Neuron (in vitro differentiated cells): ENCODE measurements at regions not wholly inside any gene's neighbourhood (a gene's known extent, or its start where the extent isn't known, plus 50 kb on each side); places are given as distances from the start of the nearest gene placed in this dataset.

Experiments
- H2AFZ ChIP-seq: one replicate; pipeline ENCODE4 v1.6.1; 2013; ENCODE audit warnings: low read depth, mild to moderate bottlenecking, inconsistent platforms, low read length, moderate library complexity
- H3K27me3 ChIP-seq: one replicate; pipeline ENCODE4 v1.6.1; 2013; ENCODE audit warnings: low read length; ENCODE audit not compliant: insufficient read depth
- H3K36me3 ChIP-seq: one replicate; pipeline ENCODE4 v1.6.1; 2013; ENCODE audit warnings: low read length; ENCODE audit not compliant: insufficient read depth
- H3K4me1 ChIP-seq: one replicate; pipeline ENCODE4 v1.6.1; 2013; ENCODE audit warnings: low read length; ENCODE audit not compliant: insufficient read depth
- H3K4me3 ChIP-seq: 2 replicates; pipeline ENCODE4 v1.5.1; 2013; ENCODE audit warnings: mild to moderate bottlenecking, low read length, moderate library complexity
- H3K9me3 ChIP-seq: one replicate; pipeline ENCODE4 v1.6.1; 2013; ENCODE audit warnings: low read length

DNA sequence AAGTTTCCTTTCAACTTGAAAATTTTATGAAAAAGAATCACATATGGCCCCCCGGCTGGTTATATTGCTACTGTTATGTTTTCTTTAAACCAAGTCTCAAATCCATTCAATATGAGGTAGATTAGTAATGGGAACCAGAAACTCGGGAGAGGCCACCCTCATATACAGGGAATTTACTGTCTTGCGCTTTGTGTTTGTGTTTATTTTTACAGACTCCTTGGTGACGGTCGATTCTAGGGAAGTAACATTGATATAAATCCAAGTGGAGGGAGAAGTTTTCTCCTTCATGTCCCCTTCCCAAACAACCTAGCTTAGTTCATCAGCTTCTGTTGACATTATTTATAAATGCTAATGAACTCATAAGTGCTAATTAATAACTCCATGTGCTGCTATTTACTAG, 163.5 kb upstream of the LMO4 start:
- Histone ChIP-seq H3K9me3 (no peaks in the 10 kb centered on the region), H3K36me3 (no peaks in the 10 kb centered on the region), H3K4me3 (no peak overlapping the region), H2AFZ (no peak overlapping the region), H3K4me1 (peaks cover 12% of the 10 kb centered on the region), H3K27me3 (no peaks in the 10 kb centered on the region)

DNA sequence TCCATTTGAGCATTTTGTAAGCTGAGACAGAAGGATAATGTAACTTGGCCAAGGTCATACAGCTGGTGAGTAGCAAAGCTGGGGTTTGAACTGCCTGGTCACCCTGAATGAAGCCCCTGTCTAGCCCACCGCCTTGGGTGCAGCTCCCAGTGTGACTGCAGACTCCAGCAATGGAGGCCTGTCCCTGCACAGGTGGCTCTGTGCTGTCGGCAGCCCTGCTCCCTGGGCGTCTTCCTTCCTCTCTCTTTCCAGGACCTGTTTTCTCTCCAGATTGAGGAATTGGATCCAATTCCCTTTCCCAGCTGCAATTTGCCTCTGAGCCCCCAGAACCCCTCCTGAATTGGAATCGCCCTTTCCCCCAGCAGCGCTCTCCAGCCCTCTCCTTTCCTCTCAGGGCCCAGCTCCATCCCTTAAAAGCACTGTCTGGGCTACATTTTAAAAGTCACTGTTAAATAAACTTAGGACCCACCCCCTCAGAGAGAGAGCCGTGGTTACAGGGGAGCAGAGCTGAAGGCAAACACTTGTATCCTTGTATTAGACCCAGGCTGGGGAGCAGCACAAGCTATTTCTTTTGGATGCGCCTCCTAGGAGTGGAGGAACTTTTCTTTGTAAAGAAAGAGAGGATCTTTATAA, 161.4 kb upstream of the LMO4 start:
- peaks cover 12% of the 10 kb centered on the region for H3K4me1 ChIP-seq
- no peaks in the 10 kb centered on the region for H3K9me3 ChIP-seq
- no peak overlapping the region for H3K4me3 ChIP-seq
- no peaks in the 10 kb centered on the region for H3K36me3 ChIP-seq
- no peaks in the 10 kb centered on the region for H3K27me3 ChIP-seq
- H2AFZ ChIP-seq, result no peak overlapping the region

DNA sequence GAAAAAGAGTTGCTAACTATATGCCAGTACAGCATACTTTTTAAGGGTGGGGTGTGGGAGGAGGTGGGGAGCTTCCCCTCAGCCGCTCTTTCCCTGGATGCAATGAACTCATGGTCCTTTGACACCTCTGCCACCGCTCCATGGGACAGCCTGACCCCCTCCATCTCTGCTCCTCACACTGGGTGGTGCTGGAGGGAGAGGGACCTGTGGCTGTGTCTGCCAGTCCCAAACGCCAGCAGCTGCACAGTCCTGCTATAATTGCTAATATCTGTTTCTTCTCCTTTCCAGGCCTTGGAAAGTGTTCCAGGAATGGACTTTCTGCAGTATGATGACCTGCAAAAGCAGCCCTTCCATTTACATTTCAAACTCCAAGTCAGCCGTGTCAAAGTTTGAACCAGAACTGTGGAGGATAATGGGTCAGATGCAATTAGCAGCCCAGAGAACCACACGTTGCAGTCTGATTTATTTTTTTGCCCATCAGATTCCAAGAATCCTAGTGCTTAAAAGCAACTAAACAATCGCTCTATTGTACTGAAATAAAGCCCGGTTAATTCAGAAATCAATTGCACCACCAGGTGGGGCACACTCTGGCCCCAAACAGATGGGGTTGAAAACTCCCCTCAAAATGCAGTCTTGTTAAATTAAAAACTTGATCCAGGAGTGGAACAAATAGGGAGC, 160.7 kb upstream of the LMO4 start:
- H2AFZ ChIP-seq, result no peak overlapping the region
- no peaks in the 10 kb centered on the region for H3K36me3 ChIP-seq
- no peaks in the 10 kb centered on the region for H3K27me3 ChIP-seq
- H3K9me3 ChIP-seq, result no peaks in the 10 kb centered on the region
- H3K4me1 ChIP-seq, result peaks cover 12% of the 10 kb centered on the region
- no peak overlapping the region for H3K4me3 ChIP-seq

DNA sequence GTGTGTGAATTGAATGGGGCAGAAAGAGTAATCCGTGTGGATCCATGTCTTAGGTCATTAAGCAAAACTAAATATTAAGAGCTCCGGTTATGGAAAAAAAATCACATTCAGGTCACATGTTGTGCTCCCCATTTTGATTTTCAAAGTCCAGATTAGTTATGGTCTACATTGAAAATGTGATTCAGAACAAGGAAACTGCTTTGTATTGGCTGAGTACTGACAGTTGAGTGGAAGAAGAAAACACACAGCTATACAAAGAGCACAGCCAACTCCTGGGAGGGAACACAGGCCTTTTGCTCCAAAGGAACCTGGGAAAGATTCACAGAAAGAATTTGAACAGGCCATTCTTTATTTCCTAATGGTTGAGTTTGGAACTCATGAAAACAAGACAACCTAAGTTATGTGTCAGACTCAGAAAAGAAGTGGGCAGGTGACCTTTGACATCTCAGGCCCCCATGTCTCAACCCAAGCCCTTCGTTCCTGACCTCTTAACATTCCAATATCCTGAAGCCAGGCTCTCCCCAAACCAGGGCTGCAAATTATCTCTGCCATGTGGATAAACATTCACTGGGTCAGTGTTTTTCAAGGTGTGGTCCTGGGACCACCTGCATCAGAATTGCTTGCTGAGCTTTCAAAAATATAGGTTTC, 159.3 kb upstream of the LMO4 start:
- Histone ChIP-seq H3K9me3 (no peaks in the 10 kb centered on the region), H3K4me1 (peaks cover 12% of the 10 kb centered on the region), H3K4me3 (no peak overlapping the region), H3K36me3 (no peaks in the 10 kb centered on the region), H3K27me3 (no peaks in the 10 kb centered on the region), H2AFZ (peak overlapping the region; percentile 2)

DNA sequence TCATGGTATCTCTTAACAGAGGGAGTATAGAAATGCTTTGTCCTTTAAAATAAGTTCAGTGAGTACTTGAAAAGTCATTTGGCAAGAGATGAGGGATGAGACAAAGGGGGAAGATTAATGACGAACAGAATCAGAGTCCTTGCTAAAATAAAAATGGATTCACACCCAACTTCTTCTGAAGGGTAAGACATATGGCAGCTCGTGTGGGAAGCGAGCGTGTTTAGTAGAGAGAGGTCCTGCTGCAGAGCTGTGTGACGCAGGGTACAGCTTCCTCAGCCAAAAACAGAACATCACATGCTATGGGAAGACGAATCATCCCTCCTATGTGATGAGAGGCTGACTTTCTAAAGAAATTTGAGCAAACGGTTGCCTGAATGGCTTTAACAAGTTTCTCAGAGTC, 158.5 kb upstream of the LMO4 start:
- H3K4me3 ChIP-seq, result no peak overlapping the region
- no peaks in the 10 kb centered on the region for H3K36me3 ChIP-seq
- no peaks in the 10 kb centered on the region for H3K9me3 ChIP-seq
- peak overlapping the region; percentile 2 for H2AFZ ChIP-seq
- no peaks in the 10 kb centered on the region for H3K27me3 ChIP-seq
- H3K4me1 ChIP-seq, result peaks cover 12% of the 10 kb centered on the region

DNA sequence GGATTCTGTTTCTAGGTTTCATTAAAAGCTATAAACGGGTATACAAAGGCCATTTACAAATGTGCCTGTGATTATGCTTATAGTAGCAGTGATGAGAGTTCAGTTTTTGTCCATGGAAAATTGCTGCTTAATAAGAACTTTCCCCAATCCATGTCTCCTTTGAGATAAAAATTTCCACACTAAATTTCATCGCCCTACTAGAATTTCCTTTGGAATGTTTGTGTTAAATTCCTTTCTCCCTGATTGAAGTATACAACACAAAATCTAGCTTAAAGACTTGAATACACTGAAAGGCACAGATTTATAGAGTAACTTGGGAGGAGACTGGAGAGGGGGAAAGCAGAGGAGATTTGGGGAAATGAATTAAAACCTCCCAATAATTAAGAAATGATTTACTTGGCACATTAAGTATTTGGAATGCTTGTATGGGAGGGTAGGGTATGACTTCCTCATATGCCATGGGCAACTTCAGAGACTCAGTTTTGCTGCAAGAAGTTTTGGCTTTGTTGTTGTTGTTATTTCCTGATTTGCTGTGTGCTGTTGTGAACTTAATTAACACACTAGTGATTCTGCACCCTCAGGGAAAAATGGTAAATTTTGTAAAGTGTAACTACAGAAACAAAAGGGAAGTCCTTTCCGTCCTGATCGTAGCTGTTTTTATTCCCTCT, 157.6 kb upstream of the LMO4 start:
- Histone ChIP-seq H3K4me1 (peaks cover 12% of the 10 kb centered on the region), H3K4me3 (no peak overlapping the region), H3K36me3 (no peaks in the 10 kb centered on the region), H3K27me3 (no peaks in the 10 kb centered on the region), H2AFZ (no peak overlapping the region), H3K9me3 (no peaks in the 10 kb centered on the region)

DNA sequence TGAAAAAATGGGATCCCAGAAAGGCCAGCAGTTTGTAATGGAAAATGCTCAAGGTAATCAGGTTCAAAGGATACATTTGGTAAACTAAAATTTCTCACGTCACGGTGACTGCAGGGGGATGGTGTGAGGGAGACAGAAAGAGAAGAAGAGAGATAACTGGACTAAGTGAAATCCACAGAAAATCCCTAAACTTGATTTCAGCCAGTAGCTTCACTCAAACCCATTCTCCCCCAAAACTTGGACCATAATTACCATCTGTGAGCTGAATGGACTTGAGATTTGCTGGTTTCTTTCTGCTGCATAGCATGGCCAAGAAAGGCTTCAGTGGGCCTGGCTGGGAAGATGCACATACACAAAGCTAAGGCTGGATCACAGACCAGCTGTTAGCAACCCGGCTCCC, 155.4 kb upstream of the LMO4 start:
- H3K36me3 ChIP-seq, result no peaks in the 10 kb centered on the region
- H3K4me3 ChIP-seq, result no peak overlapping the region
- peaks cover 12% of the 10 kb centered on the region for H3K4me1 ChIP-seq
- no peaks in the 10 kb centered on the region for H3K9me3 ChIP-seq
- no peaks in the 10 kb centered on the region for H3K27me3 ChIP-seq
- H2AFZ ChIP-seq, result no peak overlapping the region

DNA sequence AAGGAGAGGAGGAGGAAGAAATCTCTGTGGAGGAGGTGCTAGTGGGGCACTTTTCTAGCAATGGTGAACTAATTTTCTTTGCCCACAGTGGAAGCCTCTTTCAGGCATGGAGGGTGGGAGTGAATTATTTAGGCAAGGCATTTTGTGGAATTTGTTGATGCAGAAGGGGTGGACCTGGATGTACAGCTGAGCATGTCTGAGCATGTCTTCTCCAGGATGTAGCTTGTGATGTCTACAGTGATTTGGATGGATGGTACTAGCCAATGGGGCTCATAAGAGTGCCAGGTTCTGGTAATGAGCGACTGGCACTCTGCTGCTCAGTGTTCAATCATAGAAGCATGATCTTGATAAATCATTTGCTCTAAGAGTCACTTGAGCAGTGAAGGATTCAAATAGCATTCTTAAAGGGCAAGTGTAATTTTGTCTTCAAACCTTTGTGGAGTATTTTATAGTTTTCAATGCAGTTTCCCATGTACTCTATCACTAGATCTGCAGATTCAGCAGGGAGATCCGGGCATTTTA, 153.9 kb upstream of the LMO4 start:
- Histone ChIP-seq H3K9me3 (no peaks in the 10 kb centered on the region), H3K36me3 (no peaks in the 10 kb centered on the region), H3K27me3 (no peaks in the 10 kb centered on the region)

DNA sequence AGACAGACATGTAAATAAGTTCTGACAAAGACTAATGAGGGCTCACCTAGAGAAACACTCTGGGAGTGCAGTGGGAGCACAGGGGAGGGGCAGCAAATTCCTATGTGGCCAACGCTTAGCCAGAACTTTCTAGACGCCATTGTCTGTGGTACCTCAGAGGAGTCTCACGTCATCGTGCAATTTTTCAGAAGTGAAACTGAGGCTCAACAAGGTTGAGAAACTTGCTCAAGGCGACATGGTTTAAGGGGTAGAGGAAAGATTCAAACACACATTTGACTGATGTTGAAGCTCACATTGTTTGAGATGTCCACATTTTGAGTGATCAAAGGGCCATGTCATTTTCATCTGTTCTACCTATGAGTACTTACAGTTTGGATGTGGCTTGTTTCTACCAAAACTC, 152.6 kb upstream of the LMO4 start:
- Histone ChIP-seq H3K36me3 (no peaks in the 10 kb centered on the region), H3K27me3 (no peaks in the 10 kb centered on the region), H2AFZ (no peak overlapping the region), H3K4me3 (no peak overlapping the region), H3K9me3 (no peaks in the 10 kb centered on the region), H3K4me1 (no peaks in the 10 kb centered on the region)

More for the DNA sequence above, 153.9 kb upstream of the LMO4 start:
- no peak overlapping the region for H2AFZ ChIP-seq
- peaks cover under 1% of the 10 kb centered on the region for H3K4me1 ChIP-seq
- no peak overlapping the region for H3K4me3 ChIP-seq

DNA sequence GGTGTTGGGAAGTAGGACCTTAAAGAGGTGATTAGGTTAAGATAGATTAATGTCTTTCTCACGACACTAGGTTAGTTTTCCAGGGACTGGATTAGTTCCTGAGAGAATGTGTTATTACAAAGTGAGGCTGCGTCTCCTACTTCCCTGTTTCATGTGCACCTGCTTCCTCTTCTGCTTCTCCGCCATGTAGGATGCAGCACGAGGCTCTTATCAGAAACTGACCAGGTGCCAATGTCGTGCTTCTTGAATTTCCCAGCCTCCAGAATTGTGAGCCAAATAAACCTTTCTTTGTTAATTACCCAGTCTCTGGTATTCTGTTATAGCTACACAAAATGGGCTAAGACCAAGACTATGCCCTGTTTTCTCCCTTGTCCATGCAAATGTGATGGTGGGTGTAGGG, 152.2 kb upstream of the LMO4 start:
- Histone ChIP-seq H3K27me3 (no peaks in the 10 kb centered on the region), H2AFZ (no peak overlapping the region), H3K36me3 (no peaks in the 10 kb centered on the region), H3K9me3 (no peaks in the 10 kb centered on the region), H3K4me1 (no peaks in the 10 kb centered on the region), H3K4me3 (no peak overlapping the region)

DNA sequence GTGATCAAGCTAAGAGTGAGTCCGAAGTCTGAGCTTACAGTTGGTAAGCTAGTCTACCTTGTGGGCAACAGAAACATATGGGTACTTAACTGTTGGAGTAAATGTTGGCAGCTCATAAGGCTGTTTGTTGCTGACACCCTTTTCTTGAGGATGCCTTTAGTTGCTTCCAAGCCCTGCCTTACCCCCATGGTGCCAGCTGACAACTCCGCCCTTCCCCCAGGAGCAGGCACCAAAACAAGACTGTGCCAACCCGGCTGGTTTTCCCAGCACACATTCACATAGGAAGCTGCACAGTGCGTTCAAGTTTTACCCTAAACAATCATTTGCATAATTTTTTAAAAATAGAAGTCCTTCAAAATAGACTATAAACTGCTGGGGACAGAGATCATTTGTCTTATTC, 150.2 kb upstream of the LMO4 start:
- Histone ChIP-seq H3K9me3 (no peaks in the 10 kb centered on the region), H3K4me1 (no peaks in the 10 kb centered on the region), H3K4me3 (no peak overlapping the region), H3K27me3 (no peaks in the 10 kb centered on the region), H3K36me3 (no peaks in the 10 kb centered on the region), H2AFZ (no peak overlapping the region)

DNA sequence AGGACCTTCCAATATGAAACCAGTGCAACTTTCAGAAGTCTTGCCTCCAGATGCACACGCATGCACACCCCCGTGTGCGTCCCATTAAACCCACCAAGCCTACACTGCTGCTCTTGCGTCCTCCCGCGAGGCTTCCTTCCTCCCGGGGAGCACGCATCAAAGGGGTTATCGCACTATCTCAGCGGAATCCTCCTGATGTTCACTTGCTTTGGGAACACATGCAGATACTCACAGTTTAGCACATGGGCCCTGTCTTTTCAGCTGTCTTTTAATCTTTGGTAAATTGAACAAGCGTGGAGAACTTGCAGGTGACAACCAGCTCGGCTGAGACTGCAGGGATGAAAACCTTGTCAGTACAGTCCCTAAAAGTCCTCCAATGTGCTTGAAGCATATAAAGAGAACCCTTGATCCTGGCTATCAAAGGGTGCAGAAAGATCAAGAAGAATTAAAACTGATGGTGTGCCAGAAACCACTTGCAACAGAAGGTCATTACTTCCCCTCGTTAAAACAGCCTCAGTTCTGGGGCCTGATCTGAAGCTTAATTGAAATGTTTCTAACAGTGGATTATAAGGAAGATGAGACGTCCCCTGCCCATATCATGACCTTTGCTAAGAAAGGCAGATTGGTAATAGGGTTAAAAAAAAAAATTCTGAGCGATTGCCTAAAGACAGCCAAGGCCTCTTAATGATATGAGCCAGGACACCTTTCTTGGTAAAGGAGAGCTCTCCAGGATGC, 149.4 kb upstream of the LMO4 start:
- H3K9me3 ChIP-seq, result no peaks in the 10 kb centered on the region

More for the DNA sequence above, 149.4 kb upstream of the LMO4 start:
- H3K36me3 ChIP-seq, result no peaks in the 10 kb centered on the region
- no peak overlapping the region for H2AFZ ChIP-seq
- H3K4me3 ChIP-seq, result no peak overlapping the region
- H3K27me3 ChIP-seq, result no peaks in the 10 kb centered on the region
- no peaks in the 10 kb centered on the region for H3K4me1 ChIP-seq
